ENCODE measurements at regions not wholly inside any gene's neighbourhood (a gene's known extent, or its start where the extent isn't known, plus 50 kb on each side); places are given as distances from the start of the nearest gene placed in this dataset.
"Not testable (repeated sequence)": the region's sequence is repeated elsewhere in the genome, so short reads cannot be mapped to it uniquely, and the experiment has no call there.

DNA sequence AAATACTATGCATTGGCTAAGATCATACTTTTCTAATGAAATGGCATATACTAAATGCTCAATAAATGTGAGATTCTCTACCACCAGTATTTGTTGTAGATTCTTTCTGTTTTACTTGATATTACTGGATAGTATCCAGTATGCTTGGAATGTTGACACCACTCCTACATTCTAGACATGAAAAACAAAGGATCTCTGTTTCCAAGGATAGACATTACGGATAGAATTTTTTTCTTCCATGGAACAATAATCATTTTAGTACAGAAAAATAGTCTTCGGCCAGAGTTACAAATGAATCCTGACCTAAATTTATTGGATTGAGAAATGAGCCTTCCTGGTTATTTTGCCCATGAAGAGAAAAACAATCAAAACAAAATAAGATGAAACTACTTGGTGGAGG is 258.2 kb upstream of the NT5E start:
- no peak for DNase-seq

DNA sequence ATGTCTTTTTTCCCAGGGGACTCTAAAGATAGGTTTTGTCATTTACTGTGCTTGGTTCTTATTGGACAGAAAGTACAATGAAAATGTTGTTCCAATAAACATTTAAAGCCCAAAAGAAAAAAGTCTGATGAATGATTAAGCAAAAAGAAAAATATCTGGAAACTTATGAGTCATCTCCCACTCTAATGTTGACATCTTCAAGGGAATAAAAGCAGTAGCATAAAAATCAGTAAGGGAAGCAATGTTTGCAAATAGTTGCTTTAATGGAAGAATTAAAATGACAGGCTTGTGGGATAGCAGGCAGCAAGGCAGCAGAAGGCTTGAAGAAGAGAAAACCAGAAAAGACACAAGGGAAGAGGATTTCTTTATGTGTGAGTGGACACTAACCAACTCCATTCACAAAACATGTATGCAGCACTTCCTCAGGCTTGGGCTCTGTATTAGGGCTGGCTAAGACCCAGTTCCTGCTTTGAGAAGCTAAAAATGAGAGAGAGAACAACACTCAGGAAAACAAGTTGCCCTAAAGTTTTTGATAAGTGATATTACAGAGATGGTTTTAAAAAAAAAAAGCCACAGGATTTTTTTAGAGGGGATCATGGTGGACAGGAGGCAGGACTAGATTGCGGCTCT is 263.2 kb upstream of the NT5E start:
- no peak for DNase-seq

DNA sequence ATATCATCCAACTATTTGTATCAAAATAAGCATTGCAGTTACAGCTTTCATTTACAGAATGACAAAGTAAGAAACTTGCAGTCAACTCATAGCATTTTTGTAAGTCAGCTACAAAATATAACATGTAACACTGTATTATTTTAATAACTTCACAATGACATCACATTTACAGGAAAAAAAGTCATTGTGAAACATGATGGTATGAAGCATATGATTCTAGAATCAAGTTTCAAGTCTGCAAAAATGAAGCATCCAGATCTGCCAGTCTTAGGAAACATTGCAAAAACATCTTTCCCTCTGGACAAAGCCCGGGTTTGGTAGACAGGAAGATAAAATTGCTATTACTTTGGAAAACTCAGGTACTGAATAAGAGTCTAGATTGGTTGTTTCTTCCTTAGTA is 263.9 kb upstream of the NT5E start:
- no peak for DNase-seq

DNA sequence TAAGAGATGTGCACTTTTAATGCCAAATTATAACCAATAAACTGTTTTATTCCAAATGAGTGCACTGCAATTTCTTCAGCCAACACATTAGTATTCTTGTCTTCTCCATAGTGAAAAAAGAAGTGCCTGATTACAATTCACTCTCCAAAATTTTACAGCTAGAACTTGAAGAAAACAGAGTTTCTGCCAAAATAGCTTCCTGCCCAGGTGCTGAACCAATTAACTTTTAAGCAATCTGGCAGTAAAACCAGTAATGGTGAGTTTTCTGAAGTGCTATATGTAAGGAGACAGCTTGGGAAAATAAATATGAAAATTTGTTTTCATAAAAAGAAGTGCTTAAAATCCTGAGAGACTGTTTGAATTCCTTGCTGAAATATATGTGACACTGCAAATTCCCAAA is 266.0 kb upstream of the NT5E start:
- DNase-seq = no peak

DNA sequence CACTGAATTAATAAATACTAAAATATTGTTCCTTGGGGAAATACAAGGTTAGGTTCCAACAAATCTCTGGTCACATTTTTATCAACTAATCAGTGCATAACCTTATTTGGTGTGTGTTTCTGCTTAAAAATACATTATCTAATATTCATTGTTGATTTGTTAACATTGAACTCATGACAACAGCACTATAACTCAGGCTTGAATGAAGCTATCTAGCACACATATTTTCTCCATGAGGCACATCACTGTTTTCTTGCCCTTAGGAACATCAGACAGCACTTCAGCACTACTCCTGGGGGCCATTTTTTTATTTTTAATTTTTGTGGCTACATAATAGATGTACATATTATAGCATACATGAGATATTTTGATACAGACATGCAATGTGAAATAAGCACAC is 277.2 kb upstream of the NT5E start:
- DNase-seq = no peak

DNA sequence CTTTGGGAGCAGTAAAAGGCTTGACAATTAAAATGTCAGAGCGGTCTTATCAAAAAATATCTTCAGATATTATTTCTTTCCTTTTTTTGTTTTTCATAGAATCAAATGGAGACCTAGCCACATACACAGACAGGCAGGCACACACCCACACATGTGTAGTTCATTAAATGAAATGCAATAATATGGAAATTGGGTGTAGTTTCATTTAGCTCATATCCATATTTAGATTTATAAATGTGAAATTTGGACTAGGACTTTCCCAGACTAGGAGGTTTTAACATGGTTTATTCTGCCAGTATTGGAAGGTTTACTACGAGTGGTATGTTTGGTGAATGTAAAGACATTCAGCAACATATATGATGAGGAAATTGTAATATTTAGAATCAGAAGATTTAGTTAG is 277.7 kb upstream of the NT5E start:
- DNase-seq = no peak

DNA sequence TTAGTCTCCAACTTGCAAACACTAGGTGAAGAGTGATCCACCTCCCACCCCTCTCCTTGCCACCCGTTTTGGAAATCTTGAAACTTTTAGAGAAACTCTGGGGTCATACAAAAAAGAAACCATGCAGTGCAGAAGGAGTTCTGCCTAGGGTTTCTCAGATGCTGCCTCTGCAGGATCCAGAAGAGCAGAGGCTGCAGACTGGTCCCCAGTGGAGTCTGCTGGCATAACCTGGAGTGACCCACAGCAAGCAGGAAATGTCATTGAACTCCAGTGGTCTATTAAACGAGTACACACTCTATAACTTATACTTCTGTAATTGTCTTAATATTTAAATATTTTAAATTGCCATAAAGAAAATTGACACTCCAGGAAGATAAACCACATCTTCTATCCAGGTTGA is 280.7 kb upstream of the NT5E start:
- no peak for DNase-seq

DNA sequence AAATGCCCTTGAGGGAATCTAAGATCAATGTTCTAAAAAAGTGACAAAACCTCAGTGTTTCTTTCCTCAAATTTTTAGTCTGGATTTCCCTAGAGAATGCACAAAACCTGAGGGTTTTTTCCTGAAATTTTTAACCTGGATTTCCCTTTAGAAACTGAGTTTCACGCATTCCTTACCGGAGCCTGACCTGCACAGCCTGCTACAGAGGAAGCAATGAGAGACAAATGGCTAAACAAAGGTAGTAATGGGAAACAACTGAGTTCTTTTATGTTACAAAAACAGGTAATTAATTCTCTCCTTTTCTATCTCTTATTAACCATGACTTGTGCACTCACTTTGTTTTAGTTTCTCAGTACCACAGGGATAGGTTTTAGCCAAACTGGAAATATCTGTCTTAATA is 281.7 kb upstream of the NT5E start:
- no peak for DNase-seq

DNA sequence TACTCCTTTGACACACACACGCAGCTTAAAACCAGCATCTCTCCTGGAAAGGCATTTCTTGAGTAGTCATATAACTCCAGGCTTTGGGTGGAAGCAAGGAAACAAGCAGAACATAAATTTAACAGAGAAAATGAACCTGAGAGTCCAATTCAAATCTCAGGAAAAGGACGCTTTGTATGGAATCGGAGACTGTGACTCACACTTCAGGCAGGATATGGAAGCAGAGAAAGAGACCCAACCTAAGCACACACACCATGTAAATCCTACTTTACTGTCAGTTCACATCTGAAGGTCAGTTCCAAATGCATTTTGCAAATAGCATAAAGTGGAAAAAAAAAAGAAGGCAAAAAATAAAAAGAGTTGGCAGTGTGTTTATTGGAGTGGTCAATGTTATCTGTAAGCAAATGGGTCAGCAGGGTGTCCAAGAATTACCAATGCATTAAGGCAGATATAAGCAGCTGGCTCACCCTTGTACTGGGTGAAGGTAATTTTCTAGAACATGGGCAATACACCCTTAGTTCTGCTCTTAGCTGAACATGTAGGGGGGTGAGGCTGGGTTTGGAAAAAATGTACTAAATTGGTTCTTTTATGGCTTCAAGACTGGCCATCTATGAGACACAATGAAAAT is 283.7 kb upstream of the NT5E start:
- DNase-seq = no peak

DNA sequence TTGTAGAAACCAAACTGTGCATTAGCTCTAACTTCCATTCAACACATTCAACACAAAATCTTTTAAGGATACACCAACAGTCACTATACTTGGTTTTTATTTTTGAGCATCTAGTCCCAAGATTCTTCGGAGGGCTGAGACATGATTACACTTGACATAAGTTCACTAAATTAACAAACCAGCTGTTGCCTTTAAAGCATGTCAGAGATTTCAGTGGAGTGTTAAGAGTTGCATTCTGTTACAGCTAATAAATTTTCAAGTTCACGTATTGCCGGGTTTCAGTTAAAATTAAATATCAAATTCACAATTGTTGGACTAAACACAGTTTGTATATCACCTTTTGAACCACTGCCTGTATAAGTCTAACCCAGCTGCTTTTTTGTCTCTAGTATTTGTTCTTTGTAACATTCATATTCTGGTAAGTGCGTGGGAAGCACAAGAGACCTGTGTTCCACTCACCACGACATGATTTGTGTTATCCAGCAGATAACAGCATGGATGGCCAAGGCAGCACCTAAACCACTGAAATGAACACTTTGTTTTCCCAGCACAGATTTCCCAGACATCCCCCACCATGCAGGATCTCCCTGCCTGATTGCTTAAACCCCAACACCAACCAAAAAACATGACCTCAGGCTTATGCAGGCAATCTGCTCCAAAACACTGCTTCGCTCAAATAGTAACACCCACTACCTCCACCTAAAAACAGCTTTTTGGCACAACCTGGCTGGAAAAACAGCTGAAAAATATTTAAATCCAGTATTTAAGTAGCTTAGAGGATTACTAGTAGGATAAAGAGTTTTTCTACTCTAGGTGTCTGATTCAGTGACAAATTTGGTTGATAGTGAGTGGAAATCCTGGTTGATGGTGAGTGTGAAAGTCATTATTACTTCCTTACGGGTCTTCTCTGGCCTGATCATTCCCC is 286.5 kb upstream of the NT5E start:
- no peak for DNase-seq

DNA sequence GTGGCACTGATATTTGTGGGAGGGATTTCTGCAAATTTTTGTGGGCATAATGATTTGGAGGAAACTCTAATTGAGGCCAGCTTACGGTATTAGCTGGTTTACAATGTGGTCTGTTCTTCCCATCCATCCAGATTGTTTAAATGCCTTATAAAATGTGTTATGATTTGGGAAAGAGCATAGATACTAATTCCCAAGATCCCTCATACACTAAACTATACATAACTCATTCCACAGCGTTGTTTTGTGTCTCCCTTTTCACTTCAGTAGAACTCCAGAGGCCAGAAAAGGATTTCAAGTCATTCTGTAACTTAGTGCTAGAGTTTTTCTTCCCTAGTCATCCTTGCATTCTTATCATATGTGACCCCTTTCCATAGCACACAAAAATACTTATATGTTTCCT is 292.6 kb upstream of the NT5E start:
- no peak for DNase-seq

DNA sequence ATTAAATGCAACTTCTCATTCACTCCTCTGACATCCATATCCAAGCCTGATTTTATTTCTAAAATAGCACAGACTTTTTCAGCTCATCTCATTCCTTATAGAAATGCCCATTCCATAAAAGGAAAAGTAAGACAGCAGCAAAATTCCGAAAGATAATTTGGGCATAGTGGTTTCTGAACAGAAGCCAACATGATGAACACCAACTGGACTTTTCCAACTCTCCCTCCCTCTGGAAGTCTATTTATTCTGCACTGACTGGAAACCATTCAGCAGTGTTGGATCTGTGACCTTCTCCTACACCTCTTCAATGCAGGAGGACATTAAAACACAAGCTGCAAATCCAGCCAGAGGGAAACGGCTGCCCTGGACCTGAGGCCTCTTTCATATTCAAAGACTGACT is 306.2 kb upstream of the NT5E start:
- DNase-seq = no peak

DNA sequence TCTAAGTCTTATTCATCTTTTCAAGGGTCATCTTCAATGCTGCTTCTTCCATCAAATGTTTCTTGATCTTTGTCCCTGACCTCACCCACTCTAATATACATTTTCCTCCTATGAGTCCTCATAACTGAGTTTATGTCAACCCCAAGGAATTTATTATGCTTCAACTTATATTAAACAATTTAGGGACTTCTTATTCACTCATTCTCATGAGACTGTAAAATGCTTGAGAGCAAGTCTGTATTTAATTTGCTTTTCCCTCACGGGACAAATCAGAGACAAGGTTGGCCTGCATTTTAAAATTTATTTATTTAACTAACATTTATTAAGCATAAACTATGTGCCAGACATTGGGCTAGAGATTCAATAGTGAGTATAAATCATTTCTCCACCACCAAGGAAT is 312.0 kb upstream of the NT5E start:
- DNase-seq = no peak

DNA sequence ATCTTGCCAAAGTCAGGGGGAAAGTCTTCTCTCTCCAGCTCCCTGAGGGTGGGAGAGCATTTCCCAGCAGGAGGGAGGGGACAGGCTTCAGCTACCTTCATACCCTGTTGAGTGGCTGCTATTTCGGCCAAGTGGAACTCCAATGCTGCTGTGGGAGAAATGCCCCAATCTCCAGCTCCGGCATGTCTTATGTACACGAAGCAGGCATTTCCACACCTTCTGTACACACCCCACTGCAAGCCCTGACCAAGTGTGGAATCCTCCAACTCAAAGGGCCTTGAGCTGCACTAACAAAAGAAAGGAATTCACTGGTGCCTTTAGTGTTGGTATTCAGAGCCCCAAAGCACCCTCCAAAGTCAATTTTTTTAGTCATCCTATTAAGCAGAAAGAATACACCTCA is 313.6 kb upstream of the NT5E start:
- no peak for DNase-seq

DNA sequence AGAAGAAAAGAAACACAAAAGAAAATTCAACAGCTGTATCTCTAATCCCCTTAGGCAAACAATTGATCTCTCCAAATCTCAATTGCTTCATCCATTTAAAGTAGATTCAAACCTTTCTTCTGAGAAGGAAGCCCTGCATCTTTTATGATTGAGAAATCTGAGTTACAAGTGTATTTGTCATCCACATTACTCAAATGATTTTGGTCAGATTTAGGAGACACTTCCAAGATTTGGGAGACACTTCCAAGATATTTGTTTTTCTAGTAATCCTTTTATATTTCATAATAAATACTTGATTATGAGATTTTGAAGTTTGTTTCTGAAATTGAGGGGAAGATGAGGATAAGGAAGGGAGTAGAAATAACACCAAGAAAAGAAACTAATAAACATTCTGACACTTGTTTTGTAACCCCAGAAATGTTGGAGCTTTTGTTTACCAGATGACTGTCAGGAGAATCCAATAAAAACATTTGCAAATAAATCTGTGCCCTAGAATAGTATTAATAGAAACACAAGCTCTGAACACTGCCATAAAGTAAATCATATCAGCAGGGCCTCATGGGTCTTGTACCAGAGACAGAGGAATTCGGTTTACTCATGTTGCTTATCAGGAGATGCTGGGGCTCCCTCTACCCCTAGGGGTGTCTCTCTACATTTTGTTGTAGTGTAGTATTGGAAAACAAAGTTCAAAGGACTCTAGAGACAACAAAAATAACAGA is 314.3 kb upstream of the NT5E start:
- DNase-seq = no peak

DNA sequence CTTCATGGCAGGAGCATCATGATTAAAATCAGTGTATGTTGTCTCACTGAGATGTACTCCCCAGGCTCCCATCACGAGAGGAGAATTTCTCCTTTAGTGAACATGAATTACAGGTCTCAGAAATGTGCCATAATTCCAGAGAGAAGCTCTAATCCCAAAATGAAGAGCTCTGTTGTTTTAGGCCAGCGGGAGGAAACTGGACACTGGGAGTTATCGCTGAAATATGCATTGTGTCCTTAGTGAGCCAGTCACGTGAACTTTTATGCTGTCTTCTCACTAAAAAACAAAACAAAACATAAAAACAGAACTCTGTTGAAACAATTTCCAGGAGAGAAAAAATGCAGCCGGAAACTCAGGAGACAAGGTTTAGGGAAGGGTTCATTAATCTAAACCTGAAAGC is 315.7 kb upstream of the NT5E start:
- no peak for DNase-seq

DNA sequence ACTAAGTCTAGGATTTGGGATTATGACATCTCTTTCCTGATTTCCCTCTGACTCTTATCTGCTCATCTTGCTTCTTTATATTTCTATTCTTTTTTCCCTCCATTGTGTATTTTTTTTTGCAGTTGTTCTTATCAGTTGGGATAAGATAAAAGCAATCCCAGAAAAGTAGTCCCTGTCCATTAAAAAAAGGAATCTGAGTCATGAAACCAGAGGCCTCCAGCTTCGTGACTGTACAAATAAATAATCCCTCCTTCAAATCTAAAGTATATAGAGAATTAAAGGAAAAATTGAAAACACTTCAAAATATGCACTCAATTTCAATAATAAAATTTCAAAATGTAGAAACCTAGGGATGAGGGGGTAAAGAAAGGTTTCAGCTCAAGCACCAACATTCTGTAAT is 317.8 kb upstream of the NT5E start:
- no peak for DNase-seq

DNA sequence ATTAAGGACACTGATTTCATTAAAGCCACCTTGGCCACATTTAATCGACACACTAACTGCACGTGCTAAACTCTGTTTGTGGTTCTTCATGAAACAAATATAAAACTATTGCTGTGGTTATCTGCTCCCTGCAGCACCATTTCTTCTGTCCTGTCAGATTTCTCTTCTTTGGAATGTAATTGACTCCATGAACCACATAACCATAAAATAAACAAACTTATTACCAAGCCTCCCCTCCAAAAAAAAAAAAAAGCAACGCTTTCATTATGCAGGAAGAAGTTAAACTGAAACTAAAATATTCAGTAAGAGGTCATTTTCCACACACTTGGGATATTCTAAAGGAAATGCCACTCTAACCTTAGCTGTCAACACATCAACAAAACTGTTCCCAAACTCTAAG is 319.1 kb upstream of the NT5E start:
- no peak for DNase-seq

DNA sequence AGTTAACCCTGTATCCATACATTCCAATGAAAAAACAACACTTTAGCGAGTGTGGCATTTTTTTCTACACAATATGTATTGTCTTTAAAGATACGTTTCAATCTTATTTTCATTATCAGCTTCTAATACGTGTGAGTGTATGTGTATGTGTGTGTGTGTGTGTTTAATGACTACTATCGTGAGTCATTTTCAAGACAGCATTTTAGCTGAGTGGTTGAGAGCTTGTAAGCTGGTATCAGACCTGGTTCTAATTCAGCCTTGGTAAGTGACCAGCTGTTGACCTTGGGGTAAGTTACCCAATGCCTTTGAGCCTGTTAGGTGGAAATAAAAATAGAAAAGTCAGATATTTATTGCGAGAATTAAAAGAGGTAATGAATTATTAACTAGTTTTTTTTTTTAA is 320.0 kb upstream of the NT5E start:
- no peak for DNase-seq

DNA sequence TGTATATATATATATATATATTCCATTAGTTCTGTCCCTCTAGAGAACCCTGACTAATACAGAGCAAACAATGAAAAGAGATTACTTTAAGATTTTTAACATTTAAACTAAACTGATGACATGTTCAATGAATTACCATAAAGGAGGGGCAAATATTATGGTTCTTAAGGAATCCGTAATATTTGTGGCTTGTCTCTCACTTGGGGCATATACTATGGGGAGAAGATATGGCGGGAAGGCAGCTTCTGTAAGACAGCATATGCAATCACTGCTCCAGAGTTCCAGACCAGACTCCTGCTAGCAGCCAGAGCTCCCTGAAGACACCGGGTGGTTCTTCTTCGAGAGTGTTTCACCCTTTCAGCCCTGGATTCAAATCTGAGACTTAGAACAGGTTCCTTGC is 321.1 kb upstream of the NT5E start:
- no peak for DNase-seq

DNA sequence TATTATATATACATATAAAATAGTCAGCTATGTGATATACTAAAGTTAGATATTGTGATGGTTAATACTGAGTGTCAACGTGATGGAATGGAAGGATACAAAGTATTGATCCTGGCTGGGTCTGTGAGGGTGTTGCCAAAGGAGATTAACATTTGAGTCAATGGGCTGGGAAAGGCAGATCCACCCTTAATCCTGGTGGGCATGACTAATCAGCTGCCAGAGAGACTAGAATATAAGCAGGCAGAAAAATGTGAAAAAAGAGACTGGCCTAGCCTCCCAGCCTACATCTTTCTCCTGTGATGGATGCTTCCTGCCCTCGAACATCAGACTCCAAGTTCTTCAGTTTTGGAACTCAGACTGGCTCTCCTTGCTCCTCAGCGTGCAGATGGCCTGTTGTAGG is 321.6 kb upstream of the NT5E start:
- DNase-seq = not testable (repeated sequence)

DNA sequence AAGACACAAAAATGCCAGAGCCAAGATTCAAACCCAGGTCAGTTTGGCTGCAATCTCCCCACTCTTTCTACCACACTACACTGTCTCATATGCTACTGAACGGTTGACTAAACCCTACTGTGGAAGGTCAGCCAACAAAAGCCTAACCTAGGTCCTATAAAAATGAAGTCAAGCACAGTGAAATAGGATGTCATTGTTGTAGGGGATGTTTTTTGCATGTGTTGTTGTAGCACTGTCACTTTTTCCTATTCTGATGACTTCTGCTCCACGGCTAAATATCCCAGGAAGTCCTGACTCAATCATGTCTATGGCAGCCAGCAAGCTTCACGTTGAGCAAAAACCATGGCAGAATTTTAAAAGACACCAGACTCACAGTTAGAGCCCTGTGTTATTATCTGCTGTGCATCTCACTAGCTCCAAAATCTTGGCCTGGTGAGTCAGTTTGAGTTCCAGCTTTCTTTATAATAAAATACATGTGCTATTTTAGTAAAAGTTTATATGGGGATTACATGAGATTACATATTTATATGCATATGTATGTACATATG is 322.1 kb upstream of the NT5E start:
- no peak for DNase-seq

DNA sequence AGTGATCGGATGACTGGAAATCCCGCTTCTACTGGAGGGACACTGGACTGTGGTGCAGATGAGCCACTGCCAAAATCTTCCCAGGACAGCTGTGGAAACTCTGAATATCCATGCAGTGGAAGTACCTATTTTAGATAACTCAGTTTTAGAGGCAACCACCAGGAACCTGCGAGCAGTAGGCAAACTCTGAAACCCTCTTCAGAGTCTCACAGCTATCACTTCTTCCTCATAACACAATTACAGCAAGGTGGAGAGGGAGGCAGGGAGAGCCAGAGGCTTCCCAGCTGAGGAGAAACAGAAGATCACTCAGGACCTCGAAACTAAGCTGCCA is 322.8 kb upstream of the NT5E start:
- no peak for DNase-seq
